Neural cell (in vitro differentiated cells): ENCODE measurements at regions not wholly inside any gene's neighbourhood (a gene's known extent, or its start where the extent isn't known, plus 50 kb on each side); places are given as distances from the start of the nearest gene placed in this dataset.

Experiments used
- H2AFZ ChIP-seq: fragments of 200-600, 300-800 bp; sonication (generic), shearing (Covaris generic); 2 replicates; pipeline ENCODE4 v1.6.0; 2014; ENCODE audit warnings: low read depth, mild to moderate bottlenecking, antibody characterized with exemption, low read length, moderate library complexity
- H3F3A ChIP-seq: fragments of 200-600 bp; shearing (Covaris generic); 2 replicates; pipeline ENCODE4 v1.6.1; 2016; ENCODE audit warnings: mild to moderate bottlenecking, moderate library complexity, mixed read lengths, antibody characterized with exemption, low read length; ENCODE audit not compliant: insufficient read depth, poor library complexity, severe bottlenecking
- H3K27ac ChIP-seq: fragments of 200-600, 300-800 bp; sonication (generic), shearing (Covaris generic); 2 replicates; pipeline ENCODE4 v1.5.1; 2014; ENCODE audit warnings: mild to moderate bottlenecking, low read length, moderate library complexity
- H3K27me3 ChIP-seq: fragments of 300-800, 200-600 bp; sonication (generic), shearing (Covaris generic); 2 replicates; pipeline ENCODE4 v1.6.0; 2014; ENCODE audit warnings: mild to moderate bottlenecking, low read depth, low read length, moderate library complexity; ENCODE audit not compliant: insufficient read depth
- H3K36me3 ChIP-seq: fragments of 300-800, 200-600 bp; sonication (generic), shearing (Covaris generic); 2 replicates; pipeline ENCODE4 v1.5.1; 2014; ENCODE audit warnings: mild to moderate bottlenecking, antibody characterized with exemption, low read length, moderate library complexity; ENCODE audit not compliant: insufficient read depth
- H3K4me2 ChIP-seq: fragments of 300-800, 200-600 bp; sonication (generic), shearing (Covaris generic); 2 replicates; pipeline ENCODE4 v1.6.0; 2014; ENCODE audit warnings: mild to moderate bottlenecking, low read length
- H3K4me3 ChIP-seq: fragments of 300-800, 200-600 bp; sonication (generic), shearing (Covaris generic); 2 replicates; pipeline ENCODE4 v1.5.1; 2014; ENCODE audit warnings: mild to moderate bottlenecking, low read length, moderate library complexity
- H3K79me2 ChIP-seq: fragments of 200-600 bp; shearing (Covaris generic); replicated peaks from 2 replicates; pipeline ENCODE4 v1.6.0; 2014; ENCODE audit warnings: mild to moderate bottlenecking, low read length, moderate library complexity; ENCODE audit not compliant: insufficient read depth
- H3K9ac ChIP-seq: fragments of 300-800, 200-600 bp; sonication (generic), shearing (Covaris generic); 2 replicates; pipeline ENCODE4 v1.6.1; 2016; ENCODE audit warnings: mild to moderate bottlenecking, low read length, mixed read lengths
- H3K9me2 ChIP-seq: fragments of 200-600 bp; shearing (Covaris generic); 2 replicates; pipeline ENCODE4 v1.6.1; 2016; ENCODE audit warnings: mild to moderate bottlenecking, low read length, mixed read lengths; ENCODE audit not compliant: insufficient read depth
- H3K9me3 ChIP-seq: fragments of 200-600, 300-800 bp; sonication (generic), shearing (Covaris generic); 2 replicates; pipeline ENCODE4 v1.6.1; 2016; ENCODE audit warnings: mild to moderate bottlenecking, mixed run types, low read length, moderate library complexity, mixed read lengths
- H4K20me1 ChIP-seq: fragments of 200-600 bp; shearing (Covaris generic); 2 replicates; pipeline ENCODE4 v1.6.1; 2016; ENCODE audit warnings: mild to moderate bottlenecking, mixed run types; ENCODE audit not compliant: insufficient read depth
- CTCF ChIP-seq: fragments of 450-650 bp; IDR thresholded peaks from 2 replicates; pipeline ENCODE4 v1.5.1; 2014; ENCODE audit warnings: antibody characterized with exemption, mild to moderate bottlenecking, moderate library complexity; ENCODE audit not compliant: poor library complexity, severe bottlenecking
- EP300 ChIP-seq: fragments of 450-650 bp; conservative IDR thresholded peaks from 2 replicates; pipeline ENCODE4 v1.6.1; 2014; ENCODE audit warnings: antibody characterized with exemption, mild to moderate bottlenecking, moderate library complexity; ENCODE audit not compliant: poor library complexity, severe bottlenecking
- EZH2 ChIP-seq: fragments of 200-600, 300-800 bp; shearing (Covaris generic), sonication (generic); IDR thresholded peaks from 2 replicates; pipeline ENCODE4 v1.6.1; 2014; ENCODE audit warnings: antibody characterized with exemption, low read length, borderline replicate concordance, mild to moderate bottlenecking; ENCODE audit not compliant: insufficient read depth, poor library complexity, severe bottlenecking
- MXI1 ChIP-seq: fragments of 450-650 bp; conservative IDR thresholded peaks from 2 replicates; pipeline ENCODE4 v1.6.1; 2014; ENCODE audit warnings: antibody characterized with exemption, mild to moderate bottlenecking; ENCODE audit not compliant: poor library complexity, severe bottlenecking
- POLR2AphosphoS5 ChIP-seq: IDR thresholded peaks from 2 replicates; pipeline ENCODE4 v1.6.1; 2012
- RAD21 ChIP-seq: fragments of 450-650 bp; conservative IDR thresholded peaks from 2 replicates; pipeline ENCODE4 v1.6.1; 2014; ENCODE audit warnings: antibody characterized with exemption, mild to moderate bottlenecking, moderate library complexity
- REST ChIP-seq: IDR thresholded peaks from 2 replicates; pipeline ENCODE4 v1.6.1; 2012; ENCODE audit warnings: borderline replicate concordance
- SMC3 ChIP-seq: fragments of 450-650 bp; conservative IDR thresholded peaks from 2 replicates; pipeline ENCODE4 v1.6.1; 2014; ENCODE audit warnings: antibody characterized with exemption, mild to moderate bottlenecking, moderate library complexity; ENCODE audit not compliant: poor library complexity
- TAF1 ChIP-seq: IDR thresholded peaks from 2 replicates; pipeline ENCODE4 v1.6.1; 2012; ENCODE audit warnings: low read depth

GRCh38 chr13:90615236-90615635 lies 732.3 kb upstream of the MIR17HG start:
- Histone ChIP-seq H3K9me3 (peaks cover 6% of the 10 kb centered on the region), H4K20me1 (no peaks in the 10 kb centered on the region), H3K27me3 (no peaks in the 10 kb centered on the region), H3K79me2 (no peaks in the 10 kb centered on the region), H3K4me2 (no peak overlapping the region), H3K27ac (no peak overlapping the region), H2AFZ (no peak overlapping the region), H3K4me3 (no peak overlapping the region), H3K9ac (no peak overlapping the region), H3K36me3 (no peaks in the 10 kb centered on the region), H3F3A (no peaks in the 10 kb centered on the region), H3K9me2 (no peaks in the 10 kb centered on the region)
- TF ChIP-seq EP300 (no peak), EZH2 (no peak), POLR2AphosphoS5 (no peak), TAF1 (no peak), REST (no peak), RAD21 (no peak), CTCF (no peak), SMC3 (no peak), MXI1 (no peak)

GRCh38 chr13:90615767-90616166 lies 731.7 kb upstream of the MIR17HG start:
- no peak overlapping the region for H2AFZ ChIP-seq

More at GRCh38 chr13:90615767-90616166, 731.7 kb upstream of the MIR17HG start:
- no peak for TF ChIP-seq MXI1
- TF ChIP-seq TAF1: no peak
- no peak for TF ChIP-seq POLR2AphosphoS5
- TF ChIP-seq EZH2: no peak
- no peak for TF ChIP-seq CTCF
- TF ChIP-seq EP300: no peak
- TF ChIP-seq SMC3: no peak
- TF ChIP-seq RAD21: no peak
- TF ChIP-seq REST: no peak
- H3F3A ChIP-seq: no peaks in the 10 kb centered on the region
- no peaks in the 10 kb centered on the region for H3K9me2 ChIP-seq
- H3K36me3 ChIP-seq: no peaks in the 10 kb centered on the region
- no peaks in the 10 kb centered on the region for H4K20me1 ChIP-seq
- peaks cover 6% of the 10 kb centered on the region for H3K9me3 ChIP-seq
- H3K4me2 ChIP-seq: no peak overlapping the region
- H3K27me3 ChIP-seq: no peaks in the 10 kb centered on the region
- no peak overlapping the region for H3K4me3 ChIP-seq
- no peak overlapping the region for H3K27ac ChIP-seq
- H3K79me2 ChIP-seq: no peaks in the 10 kb centered on the region
- H3K9ac ChIP-seq: no peak overlapping the region
